Omental fat pad (tissue), 3 donors: ENCODE measurements at regions not wholly inside any gene's neighbourhood (a gene's known extent, or its start where the extent isn't known, plus 50 kb on each side); places are given as distances from the start of the nearest gene placed in this dataset.

Experiments used
- ATAC-seq: fragments of 150-250 bp; one replicate; pipeline ENCODE4 v1.9.1; 2016; ENCODE audit warnings: mild to moderate bottlenecking, moderate library complexity; ENCODE audit not compliant: low FRiP score
- DNase-seq: peaks from one replicate; pipeline ENCODE4 v3.0.0-alpha.2; 2019; ENCODE audit warnings: low spot score
- TF ChIP-seq, protein P1 (sequence below), 3 donors: fragments of 450-650 bp; IDR thresholded peaks; one replicate each; pipeline ENCODE4 v1.5.1; 2016 to 2017; ENCODE audit warnings: antibody characterized with exemption in 3 of 3, mild to moderate bottlenecking in 3 of 3, moderate library complexity in 2 of 3

- ATAC-seq (no peak), DNase-seq (no peak)
- TF ChIP-seq, protein P1, sequence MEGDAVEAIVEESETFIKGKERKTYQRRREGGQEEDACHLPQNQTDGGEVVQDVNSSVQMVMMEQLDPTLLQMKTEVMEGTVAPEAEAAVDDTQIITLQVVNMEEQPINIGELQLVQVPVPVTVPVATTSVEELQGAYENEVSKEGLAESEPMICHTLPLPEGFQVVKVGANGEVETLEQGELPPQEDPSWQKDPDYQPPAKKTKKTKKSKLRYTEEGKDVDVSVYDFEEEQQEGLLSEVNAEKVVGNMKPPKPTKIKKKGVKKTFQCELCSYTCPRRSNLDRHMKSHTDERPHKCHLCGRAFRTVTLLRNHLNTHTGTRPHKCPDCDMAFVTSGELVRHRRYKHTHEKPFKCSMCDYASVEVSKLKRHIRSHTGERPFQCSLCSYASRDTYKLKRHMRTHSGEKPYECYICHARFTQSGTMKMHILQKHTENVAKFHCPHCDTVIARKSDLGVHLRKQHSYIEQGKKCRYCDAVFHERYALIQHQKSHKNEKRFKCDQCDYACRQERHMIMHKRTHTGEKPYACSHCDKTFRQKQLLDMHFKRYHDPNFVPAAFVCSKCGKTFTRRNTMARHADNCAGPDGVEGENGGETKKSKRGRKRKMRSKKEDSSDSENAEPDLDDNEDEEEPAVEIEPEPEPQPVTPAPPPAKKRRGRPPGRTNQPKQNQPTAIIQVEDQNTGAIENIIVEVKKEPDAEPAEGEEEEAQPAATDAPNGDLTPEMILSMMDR (IDR thresholded peaks at IDR 0.05) = no peak
These were observed 99.3 kb downstream of the SPTSSA start for GRCh38 chr14:34362641-34363251.

GRCh38 chr14:34361504-34362011, 100.5 kb downstream of the SPTSSA start:
- TF ChIP-seq, protein P1 (IDR thresholded peaks at IDR 0.05) = no peak
- DNase-seq = no peak
- peak; percentile 84 for ATAC-seq

- no peak for DNase-seq
- ATAC-seq = no peak
- TF ChIP-seq, protein P1 (IDR thresholded peaks at IDR 0.05) = no peak
These were observed 102.5 kb downstream of the SPTSSA start for GRCh38 chr14:34359420-34360117.

DNA sequence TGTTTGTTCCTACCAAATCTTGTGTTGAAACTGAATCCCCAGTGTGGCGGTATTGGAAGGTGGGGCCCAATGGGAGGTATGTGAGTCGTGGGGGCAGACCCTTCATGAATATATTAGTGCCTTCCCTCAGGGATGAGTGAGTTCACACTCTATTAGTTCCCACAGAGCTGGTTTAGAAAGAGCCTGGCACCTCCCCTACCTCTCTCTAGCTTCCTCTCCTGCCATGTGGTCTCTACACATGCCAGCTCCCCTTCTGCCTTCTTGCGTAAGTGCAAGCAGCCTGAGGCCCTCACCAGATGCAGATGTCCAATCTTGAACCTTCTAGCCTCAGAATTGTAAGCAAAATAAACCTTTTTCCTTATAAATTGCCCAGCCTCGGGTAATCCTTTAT, 105.8 kb downstream of the SPTSSA start:
- DNase-seq (no peak), ATAC-seq (peak; percentile 68)
- TF ChIP-seq, protein P1 (IDR thresholded peaks at IDR 0.05) = no peak

DNA sequence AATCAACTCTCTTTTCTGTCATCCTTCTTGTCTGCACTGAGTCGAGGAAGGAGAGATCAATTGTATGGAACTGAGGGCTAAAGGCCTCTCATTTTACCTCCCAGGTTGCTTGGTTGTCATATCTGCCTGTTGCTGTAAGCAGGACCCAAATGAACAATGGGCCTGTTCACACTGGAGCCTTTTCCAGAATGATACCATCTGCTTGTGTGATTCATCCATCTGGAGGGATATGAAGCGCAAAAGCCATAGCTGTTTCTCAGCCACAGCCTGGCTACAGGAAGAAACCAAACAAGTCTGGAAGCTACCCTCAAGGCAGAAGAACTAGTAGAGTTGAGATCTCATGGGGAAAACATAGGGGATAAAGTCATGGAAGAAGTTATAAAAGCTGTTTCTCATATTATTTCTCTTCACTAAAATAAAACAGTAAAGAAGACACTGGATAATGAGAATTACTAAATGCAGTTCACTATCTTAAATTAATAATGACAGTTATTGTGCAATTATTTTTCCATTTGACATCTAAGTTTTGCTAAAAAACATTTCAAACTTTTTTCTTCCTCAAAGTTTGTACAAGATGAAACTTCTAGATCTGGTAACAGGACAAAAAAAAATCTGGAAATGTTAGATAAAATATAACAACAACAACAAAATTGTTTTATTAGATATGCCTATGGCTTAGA, 106.3 kb downstream of the SPTSSA start:
- ATAC-seq = peak; percentile 75
- no peak for DNase-seq
- TF ChIP-seq, protein P1 (IDR thresholded peaks at IDR 0.05) = no peak

- ATAC-seq (no peak), DNase-seq (no peak)
- TF ChIP-seq, protein P1 (IDR thresholded peaks at IDR 0.05) = no peak
These were observed 107.5 kb downstream of the SPTSSA start for GRCh38 chr14:34354556-34354955.
